Dendritic cell treated with granulocyte-macrophage colony-stimulating factor and Interleukin-4, amounts not matched to agents 40 ng/mL and 50 ng/mL, for 4 days (primary cell): ENCODE measurements at regions not wholly inside any gene's neighbourhood (a gene's known extent, or its start where the extent isn't known, plus 50 kb on each side); places are given as distances from the start of the nearest gene placed in this dataset.
"Not testable (repeated sequence)": the region's sequence is repeated elsewhere in the genome, so short reads cannot be mapped to it uniquely, and the experiment has no call there.

Experiments
- H3K27ac Mint-ChIP-seq: one replicate; pipeline ENCODE4 v1.8.0; 2022; ENCODE audit warnings: mild to moderate bottlenecking, mixed read lengths
- H3K27me3 Mint-ChIP-seq: one replicate; pipeline ENCODE4 v1.8.0; 2022; ENCODE audit warnings: mild to moderate bottlenecking, mixed read lengths
- H3K36me3 Mint-ChIP-seq: one replicate; pipeline ENCODE4 v1.8.0; 2022; ENCODE audit warnings: low read depth, mixed read lengths
- H3K4me1 Mint-ChIP-seq: one replicate; pipeline ENCODE4 v1.8.0; 2022; ENCODE audit warnings: low read depth, mixed read lengths
- H3K4me3 Mint-ChIP-seq: one replicate; pipeline ENCODE4 v1.8.0; 2022; ENCODE audit warnings: mild to moderate bottlenecking, moderate library complexity, mixed read lengths
- H3K9me3 Mint-ChIP-seq: one replicate; pipeline ENCODE4 v1.8.0; 2022; ENCODE audit warnings: mixed read lengths
- intact Hi-C: fragments of 100-400 bp; cut with micrococcal nuclease; formaldehyde crosslinking; loops from one replicate; pipeline ENCODE4 v1.15.0; 2022

DNA sequence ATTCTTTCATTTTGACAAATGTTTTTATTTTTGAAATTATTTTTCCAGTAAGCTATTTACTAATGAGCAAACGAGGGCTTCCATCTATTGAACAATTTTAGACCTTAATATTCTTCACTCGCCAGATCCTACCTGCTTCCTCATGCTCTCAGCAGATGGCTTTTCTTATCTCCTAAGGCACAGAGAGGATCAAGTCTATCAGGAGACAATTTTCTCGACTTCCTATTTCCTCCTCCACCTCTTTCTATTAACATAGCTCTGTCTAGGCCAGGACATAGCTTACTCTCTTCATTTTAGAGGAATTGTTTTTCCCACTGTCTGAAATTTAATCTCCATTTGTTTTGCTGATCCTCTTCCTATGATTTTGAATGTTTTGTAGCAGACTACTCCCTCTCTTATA lies 87.0 kb upstream of the MAN1A1 start:
- Mint-ChIP-seq H3K4me3 (no peak overlapping the region), H3K27ac (no peak overlapping the region), H3K9me3 (no peaks in the 10 kb centered on the region), H3K27me3 (peaks cover under 1% of the 10 kb centered on the region), H3K4me1 (no peaks in the 10 kb centered on the region), H3K36me3 (no peaks in the 10 kb centered on the region)
- intact Hi-C loops, result no loop called here

DNA sequence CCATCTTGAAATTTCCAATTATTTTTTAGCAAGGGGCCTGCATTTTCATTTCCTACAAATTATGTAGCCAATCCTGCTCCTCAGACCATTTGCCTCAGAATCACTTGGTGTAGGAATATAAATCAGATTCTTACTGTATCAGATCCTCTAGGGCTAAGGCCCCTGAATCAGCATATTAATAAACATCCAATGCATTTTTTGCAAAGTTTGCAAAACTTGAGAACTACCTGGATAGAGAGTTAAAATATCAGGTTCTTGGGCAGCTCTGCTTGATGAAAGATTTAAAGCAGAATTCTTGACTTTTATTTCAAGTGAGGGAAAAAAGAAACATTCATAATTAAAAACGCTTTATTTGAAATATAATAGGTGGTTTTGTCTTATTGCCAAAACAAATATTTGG lies 82.2 kb upstream of the MAN1A1 start:
- Mint-ChIP-seq H3K36me3 (no peaks in the 10 kb centered on the region), H3K4me1 (no peaks in the 10 kb centered on the region), H3K9me3 (no peaks in the 10 kb centered on the region), H3K4me3 (no peak overlapping the region), H3K27ac (no peak overlapping the region), H3K27me3 (no peaks in the 10 kb centered on the region)
- intact Hi-C loops, result no loop called here

DNA sequence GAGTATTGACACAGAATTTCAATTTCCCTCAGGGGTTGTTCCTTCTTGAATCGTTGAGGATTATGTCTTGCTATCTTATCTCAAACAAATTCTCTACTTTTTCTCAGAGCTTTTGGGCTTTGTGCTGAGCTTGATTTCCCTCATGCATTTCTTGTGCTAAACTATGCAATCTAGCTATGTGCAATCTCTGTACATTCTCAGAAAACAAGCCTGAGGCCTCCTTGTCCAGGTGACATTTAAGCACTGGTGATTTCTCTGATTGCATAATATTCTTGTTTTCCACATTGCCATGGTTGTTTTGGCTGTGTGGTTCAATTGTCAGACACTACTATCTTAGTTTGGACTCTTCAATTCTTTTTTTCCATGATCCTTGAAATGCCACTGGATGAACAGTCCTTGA lies 81.2 kb upstream of the MAN1A1 start:
- no peaks in the 10 kb centered on the region for H3K4me1 Mint-ChIP-seq
- H3K27me3 Mint-ChIP-seq, result no peaks in the 10 kb centered on the region
- no peaks in the 10 kb centered on the region for H3K36me3 Mint-ChIP-seq
- H3K9me3 Mint-ChIP-seq, result no peaks in the 10 kb centered on the region
- no peak overlapping the region for H3K27ac Mint-ChIP-seq
- intact Hi-C loops, result no loop called here
- no peak overlapping the region for H3K4me3 Mint-ChIP-seq

GRCh38 chr6:119428633-119429032 lies 79.1 kb upstream of the MAN1A1 start:
- Mint-ChIP-seq H3K4me3 (no peak overlapping the region), H3K27me3 (no peaks in the 10 kb centered on the region), H3K36me3 (no peaks in the 10 kb centered on the region), H3K4me1 (no peaks in the 10 kb centered on the region), H3K9me3 (no peaks in the 10 kb centered on the region), H3K27ac (no peak overlapping the region)
- intact Hi-C loops, result no loop called here

DNA sequence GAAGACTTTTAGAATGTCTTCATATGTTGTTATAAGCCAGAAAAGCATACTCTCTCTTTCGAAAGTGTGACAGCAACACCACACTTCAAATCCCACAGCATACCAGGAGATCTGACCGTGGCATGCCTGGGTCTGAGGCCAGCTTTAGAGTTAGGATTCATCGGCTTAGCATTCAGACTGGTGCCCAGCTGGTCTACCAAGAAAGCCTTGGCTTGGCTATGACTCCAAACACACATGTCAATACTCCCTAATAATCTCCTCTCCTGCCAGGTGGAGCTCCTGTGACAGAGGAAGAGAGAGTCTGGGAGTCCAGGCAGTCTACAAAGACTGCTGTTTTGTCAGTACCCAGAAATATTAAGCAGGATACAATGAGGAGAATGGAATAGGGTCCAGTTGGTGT lies 77.1 kb upstream of the MAN1A1 start:
- Mint-ChIP-seq H3K9me3 (no peaks in the 10 kb centered on the region), H3K4me1 (no peaks in the 10 kb centered on the region), H3K4me3 (no peak overlapping the region), H3K27me3 (no peaks in the 10 kb centered on the region), H3K27ac (no peak overlapping the region), H3K36me3 (no peaks in the 10 kb centered on the region)
- intact Hi-C loops, result no loop called here

DNA sequence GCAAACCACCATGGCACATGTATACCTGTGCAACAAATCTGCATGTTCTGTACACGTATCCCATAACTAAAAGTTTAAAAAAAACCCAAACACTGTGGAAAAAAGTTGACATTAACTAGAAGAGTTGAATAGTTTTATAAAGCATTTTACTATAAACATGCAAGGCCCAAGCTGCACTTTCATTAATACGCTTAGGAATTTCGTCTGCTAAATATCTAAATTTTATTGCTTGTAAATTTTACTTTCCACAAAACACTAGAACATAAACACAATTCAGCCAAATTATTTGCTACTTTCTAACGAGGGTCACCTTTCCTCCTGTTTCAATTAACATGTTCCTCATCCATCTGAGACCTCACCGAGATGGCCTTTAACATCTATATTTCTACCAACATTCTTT lies 74.4 kb upstream of the MAN1A1 start:
- Mint-ChIP-seq H3K27me3 (no peaks in the 10 kb centered on the region), H3K27ac (no peak overlapping the region), H3K9me3 (peaks cover 24% of the 10 kb centered on the region), H3K4me3 (no peak overlapping the region), H3K4me1 (no peaks in the 10 kb centered on the region), H3K36me3 (no peaks in the 10 kb centered on the region)
- intact Hi-C loops, result no loop called here

DNA sequence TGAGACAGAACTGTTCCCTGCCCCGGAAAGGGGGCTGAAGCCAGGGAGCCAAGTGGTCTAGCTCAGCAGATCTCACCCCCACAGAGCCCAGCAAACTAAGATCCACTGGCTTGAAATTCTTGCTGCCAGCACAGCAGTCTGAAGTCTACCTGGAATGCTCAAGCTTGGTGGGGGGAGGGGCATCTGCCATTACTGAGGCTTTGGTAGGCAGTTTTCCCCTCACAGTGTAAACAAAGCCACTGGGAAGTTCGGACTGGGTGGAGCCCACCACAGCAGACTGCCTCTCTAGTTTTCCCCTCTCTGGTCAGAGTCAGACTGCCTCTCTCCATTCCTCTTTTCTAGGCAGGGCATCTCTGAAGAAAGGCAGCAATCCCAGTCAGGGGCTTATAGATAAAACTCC lies 68.5 kb upstream of the MAN1A1 start:
- H3K36me3 Mint-ChIP-seq, H3K4me3 Mint-ChIP-seq, H3K27me3 Mint-ChIP-seq, H3K27ac Mint-ChIP-seq, intact Hi-C loops, H3K4me1 Mint-ChIP-seq: not testable (repeated sequence)
- H3K9me3 Mint-ChIP-seq, result peaks cover 80% of the 10 kb centered on the region

- no peaks in the 10 kb centered on the region for H3K27me3 Mint-ChIP-seq
- H3K4me3 Mint-ChIP-seq, result no peak overlapping the region
- no peaks in the 10 kb centered on the region for H3K4me1 Mint-ChIP-seq
- intact Hi-C loops, result no loop called here
- peaks cover 13% of the 10 kb centered on the region for H3K9me3 Mint-ChIP-seq
- H3K27ac Mint-ChIP-seq, result no peak overlapping the region
- H3K36me3 Mint-ChIP-seq, result no peaks in the 10 kb centered on the region
Measured at GRCh38 chr6:119407156-119407555, 57.6 kb upstream of the MAN1A1 start.

DNA sequence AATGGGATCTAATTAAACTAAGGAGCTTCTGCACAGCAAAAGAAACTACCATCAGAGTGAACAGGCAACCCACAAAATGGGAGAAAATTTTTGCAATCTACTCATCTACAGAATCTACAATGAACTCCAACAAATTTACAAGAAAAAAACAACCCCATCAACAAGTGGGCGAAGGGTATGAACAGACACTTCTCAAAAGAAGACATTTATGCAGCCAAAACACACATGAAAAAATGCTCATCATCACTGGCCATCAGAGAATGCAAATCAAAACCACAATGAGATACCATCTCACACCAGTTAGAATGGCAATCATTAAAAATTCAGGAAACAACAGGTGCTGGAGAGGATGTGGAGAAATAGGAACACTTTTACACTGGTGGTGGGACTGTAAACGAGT lies 55.6 kb upstream of the MAN1A1 start:
- intact Hi-C loops, H3K36me3 Mint-ChIP-seq, H3K27ac Mint-ChIP-seq, H3K4me3 Mint-ChIP-seq, H3K4me1 Mint-ChIP-seq, H3K27me3 Mint-ChIP-seq: not testable (repeated sequence)
- peaks cover 29% of the 10 kb centered on the region for H3K9me3 Mint-ChIP-seq
